IPS-18c (cell line): ENCODE measurements at regions not wholly inside any gene's neighbourhood (a gene's known extent, or its start where the extent isn't known, plus 50 kb on each side); places are given as distances from the start of the nearest gene placed in this dataset.
"Not testable (repeated sequence)": the region's sequence is repeated elsewhere in the genome, so short reads cannot be mapped to it uniquely, and the experiment has no call there.

Source experiments
- H3K4me3 ChIP-seq: 2 replicates; pipeline ENCODE4 v1.7.0; 2013; ENCODE audit warnings: low read depth, mild to moderate bottlenecking, low read length, moderate library complexity; ENCODE audit not compliant: insufficient read depth
- H3K9me3 ChIP-seq: one replicate; pipeline ENCODE4 v1.6.1; 2013; ENCODE audit warnings: mild to moderate bottlenecking, low read length, moderate library complexity; ENCODE audit not compliant: control insufficient read depth, insufficient read depth

DNA sequence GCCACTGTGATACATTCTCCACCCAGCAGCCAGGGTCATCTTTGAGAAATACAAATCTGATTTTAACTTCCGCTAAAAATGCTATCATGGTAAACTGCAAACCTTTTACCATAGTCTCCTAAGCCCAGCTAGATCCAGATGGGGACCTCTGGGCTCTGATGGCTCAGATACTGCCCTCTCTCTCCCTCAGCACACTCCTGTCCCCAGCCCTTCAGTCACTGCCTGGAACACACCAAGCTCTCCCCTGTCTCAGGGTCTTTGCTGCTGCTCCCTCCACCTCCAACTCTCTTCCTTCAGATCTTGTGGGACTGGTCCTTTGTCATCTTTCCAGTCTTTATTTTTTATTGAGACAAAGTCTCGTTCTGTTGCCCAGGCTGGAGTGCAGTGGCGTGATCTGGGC, 65.1 kb downstream of the SPRY4 start:
- Histone ChIP-seq H3K4me3 (no peak overlapping the region), H3K9me3 (no peaks in the 10 kb centered on the region)

DNA sequence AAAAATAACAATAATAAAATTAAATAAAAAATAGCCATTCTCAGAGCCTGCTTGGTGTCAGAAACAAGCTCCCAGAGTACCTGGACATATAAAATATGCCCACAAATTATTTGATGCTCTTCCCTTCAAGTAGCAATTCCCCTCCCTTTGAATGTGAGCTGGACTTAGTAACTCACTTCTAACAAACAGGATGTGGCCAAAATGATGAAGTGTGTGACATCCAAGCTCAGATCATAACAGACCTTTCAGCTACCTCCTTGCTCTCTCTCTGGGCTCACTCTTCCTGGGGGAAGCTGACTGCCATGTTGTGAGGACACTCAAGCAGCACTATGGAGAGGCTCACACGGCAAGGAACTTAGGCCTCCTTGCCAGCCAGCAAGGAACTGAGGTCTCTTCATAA, 69.0 kb downstream of the SPRY4 start:
- Histone ChIP-seq H3K4me3 (no peak overlapping the region), H3K9me3 (peaks cover 2% of the 10 kb centered on the region)

DNA sequence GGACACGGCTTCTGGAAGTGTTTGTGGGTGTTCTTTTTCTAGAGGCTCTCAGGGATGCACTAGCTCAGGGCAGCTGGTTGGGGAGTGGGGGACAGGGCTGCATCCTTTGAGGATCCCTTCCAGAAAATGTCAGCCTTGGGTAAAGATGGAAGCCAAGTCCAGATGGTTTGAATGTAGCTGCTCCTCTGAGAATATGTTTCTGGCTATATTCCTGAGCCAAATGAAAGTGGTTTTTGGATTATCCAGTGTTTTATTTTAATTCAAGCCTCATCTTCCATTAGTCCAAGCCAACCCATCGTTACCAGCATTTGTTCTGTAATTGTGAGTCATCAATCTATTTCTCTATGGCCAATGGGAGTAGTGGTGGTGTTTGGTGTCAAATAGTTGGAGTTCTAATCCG, 70.4 kb downstream of the SPRY4 start:
- H3K4me3 ChIP-seq, result no peak overlapping the region
- peaks cover 2% of the 10 kb centered on the region for H3K9me3 ChIP-seq

DNA sequence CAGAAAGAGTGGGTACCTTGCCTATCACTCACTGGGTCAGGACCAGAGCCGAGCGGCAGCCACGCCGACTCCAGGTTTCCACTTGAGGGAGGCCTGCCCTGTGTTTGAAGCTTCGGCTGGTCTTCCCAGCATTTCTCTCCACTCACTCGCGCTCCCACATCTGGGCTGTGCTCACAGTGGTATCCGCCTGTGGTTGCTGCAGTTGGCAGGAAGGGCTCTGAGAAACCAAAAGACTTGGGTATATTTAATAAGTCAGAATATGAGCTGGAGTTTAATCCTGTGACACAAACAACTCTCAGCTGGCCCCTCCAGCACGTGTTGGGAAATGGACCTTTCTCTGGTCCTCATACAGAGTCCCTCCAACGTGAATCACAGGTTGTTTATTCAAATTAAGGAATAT, 70.9 kb downstream of the SPRY4 start:
- peaks cover 2% of the 10 kb centered on the region for H3K9me3 ChIP-seq
- no peak overlapping the region for H3K4me3 ChIP-seq

- no peak overlapping the region for H3K4me3 ChIP-seq
- H3K9me3 ChIP-seq, result peaks cover 2% of the 10 kb centered on the region
These were observed 74.7 kb downstream of the SPRY4 start for GRCh38 chr5:142250119-142250518.

- H3K4me3 ChIP-seq, result no peak overlapping the region
- peaks cover 2% of the 10 kb centered on the region for H3K9me3 ChIP-seq
These were observed 75.9 kb downstream of the SPRY4 start for GRCh38 chr5:142248853-142249462.

DNA sequence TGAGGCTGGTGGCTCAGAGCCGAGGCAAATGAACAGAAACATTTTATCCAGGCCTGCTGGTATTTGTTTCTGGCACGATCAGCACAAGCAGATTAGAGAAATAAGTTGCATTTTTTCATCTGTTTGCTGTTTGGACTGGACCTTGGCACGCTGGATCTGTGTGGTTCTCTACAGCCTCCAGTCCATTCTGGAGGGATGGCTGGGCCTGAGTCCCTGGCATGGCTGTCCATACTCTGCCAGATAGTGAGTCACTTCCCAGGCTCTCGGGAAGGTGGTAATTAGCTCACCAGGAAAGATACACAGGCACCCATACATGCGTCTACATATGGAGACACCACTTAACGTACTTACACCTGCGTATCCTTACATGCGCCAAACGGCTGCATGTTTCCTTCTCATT, 78.6 kb downstream of the SPRY4 start:
- Histone ChIP-seq H3K9me3 (peaks cover 1% of the 10 kb centered on the region), H3K4me3 (no peak overlapping the region)

- Histone ChIP-seq H3K9me3 (no peaks in the 10 kb centered on the region), H3K4me3 (no peak overlapping the region)
These were observed 79.0 kb downstream of the SPRY4 start for GRCh38 chr5:142245786-142246185.

DNA sequence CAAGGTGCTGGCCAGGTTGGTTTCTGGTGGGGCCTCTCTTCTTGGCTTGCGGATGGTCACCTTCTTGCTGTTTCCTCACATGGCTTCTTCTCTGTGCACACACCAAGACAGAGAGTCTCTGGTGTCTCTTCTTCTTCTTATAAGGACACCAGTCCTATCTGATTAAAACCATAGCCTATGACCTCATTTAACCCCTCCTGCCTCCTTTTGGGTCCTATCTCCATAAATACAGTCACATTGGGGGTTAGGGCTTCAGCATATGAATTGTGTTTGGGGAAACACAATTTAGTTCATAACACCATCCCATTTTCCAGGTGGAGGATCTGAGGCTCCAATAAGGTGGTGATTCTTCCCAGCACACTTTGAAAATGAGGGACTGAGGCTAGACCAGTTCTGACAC, 80.4 kb downstream of the SPRY4 start:
- no peak overlapping the region for H3K4me3 ChIP-seq
- H3K9me3 ChIP-seq, result no peaks in the 10 kb centered on the region

DNA sequence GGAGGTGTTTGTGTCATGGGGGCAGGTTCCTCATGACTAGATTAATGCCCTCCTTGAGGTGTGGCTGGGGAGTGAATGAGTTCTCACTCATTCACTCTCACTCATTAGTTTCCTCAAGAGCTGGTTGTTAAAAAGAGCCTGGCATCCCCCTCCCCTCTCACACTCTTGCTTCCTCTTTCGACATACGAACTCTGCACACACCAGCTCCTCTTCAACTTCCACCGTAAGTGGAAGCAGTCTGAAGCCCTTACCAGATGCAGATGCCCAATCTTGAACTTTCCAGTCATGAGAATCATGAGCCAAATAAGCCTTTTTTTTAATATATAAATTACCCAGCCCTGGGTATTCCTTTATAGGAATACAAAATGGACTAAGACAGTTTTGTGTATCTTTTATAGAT, 82.5 kb downstream of the SPRY4 start:
- H3K9me3 ChIP-seq, result no peaks in the 10 kb centered on the region
- H3K4me3 ChIP-seq, result no peak overlapping the region

- Histone ChIP-seq H3K9me3 (no peaks in the 10 kb centered on the region), H3K4me3 (no peak overlapping the region)
These were observed 85.2 kb downstream of the SPRY4 start for GRCh38 chr5:142239394-142240159.

DNA sequence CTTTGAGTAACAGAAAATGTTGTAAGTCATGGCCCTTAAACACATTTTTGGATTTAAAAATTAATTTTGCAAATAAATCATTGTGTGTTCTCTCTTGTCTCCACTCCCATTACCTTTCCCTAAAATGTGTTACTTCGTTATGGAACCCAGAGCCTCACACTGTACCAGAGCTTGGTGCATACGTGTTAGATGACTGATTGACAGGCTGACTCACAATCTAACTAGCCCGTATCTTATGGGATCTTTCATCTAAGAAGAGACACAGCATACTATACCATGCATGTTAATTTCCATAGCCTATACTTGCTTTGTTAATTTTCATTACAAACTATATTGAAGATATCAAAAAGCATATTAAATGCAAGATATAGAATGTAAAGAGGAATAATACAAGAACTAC, 87.1 kb downstream of the SPRY4 start:
- no peaks in the 10 kb centered on the region for H3K9me3 ChIP-seq
- no peak overlapping the region for H3K4me3 ChIP-seq

- H3K9me3 ChIP-seq, H3K4me3 ChIP-seq: not testable (repeated sequence)
These were observed 88.0 kb downstream of the SPRY4 start for GRCh38 chr5:142236673-142237290.

DNA sequence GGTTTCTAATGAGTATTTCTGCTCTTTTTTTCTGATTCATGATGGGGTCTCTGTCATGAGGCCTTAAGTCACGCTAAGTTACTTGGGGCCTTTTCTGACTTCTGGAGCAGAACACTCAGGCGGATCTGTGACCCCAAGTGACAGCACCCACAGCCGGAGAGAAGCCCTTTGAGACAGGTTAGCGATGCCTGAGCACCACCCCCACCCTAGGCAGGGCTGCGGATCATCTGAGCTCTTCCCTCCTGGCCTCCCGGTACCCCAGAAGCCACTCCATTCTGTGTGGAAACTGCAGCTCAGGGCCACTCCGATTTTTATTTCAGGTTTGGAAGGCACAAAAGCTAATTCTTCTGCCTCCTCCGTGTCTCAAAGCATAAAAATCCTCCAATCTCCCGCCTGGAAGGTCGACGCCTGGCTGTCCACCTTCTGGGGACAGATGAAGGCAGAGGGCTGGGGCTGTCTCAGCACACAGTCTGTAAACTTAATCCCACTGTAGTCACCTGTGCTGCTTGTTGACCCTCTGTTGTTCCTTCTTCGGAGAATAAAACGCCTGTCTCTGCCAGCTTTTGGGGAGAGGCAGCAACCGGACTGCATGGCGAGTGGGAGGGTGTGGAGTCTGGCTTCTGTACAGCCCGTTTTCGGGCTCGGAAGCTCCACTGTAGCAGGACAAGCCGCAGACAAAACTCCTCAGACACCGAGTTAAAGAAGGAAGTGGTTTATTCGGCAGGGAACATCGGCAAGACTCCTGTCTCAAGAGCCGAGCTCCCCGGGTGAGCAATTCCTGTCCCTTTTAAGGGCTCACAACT, 88.8 kb downstream of the SPRY4 start:
- H3K4me3 ChIP-seq, result no peak overlapping the region

DNA sequence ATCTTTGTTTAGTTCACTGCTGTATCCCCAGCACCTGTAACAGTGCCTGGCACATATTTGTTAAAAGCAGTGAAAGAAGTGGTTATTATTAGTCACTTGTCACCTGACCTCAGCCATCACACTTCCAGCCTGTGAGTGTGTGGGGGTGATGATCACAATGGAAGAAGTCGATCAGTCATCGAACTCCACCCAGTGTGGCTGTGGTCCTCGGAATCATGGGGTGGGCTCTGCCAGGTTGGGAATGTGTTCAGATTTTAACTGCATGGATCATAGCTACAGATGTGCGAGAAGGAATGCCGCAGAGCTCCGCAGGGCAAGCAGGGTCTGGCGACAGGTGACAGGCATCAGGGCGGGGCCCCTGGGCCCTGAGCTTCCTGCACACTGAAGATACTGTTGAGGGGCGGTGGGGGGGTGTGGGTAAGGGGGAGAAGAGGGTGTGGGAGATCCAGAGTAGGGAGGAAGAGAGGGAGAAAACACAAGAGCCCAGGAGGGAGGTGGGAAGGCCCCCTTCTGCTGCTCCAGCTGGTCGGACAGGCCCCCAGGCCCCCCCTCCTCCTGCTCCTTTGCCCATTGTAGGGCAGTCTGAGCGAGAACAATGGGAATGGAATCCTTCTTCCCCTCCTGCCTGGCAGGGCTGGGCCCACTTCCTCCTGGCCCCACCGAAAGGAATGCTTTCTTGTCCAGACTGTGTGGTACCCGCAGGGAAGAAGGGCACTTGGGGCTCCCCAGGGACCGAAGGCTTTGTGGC, 89.6 kb downstream of the SPRY4 start:
- H3K9me3 ChIP-seq, result no peaks in the 10 kb centered on the region
- 0 out of 2 replicates have a peak overlapping the region, but pooled peaks have one; percentile 9 for H3K4me3 ChIP-seq

More for the DNA sequence above, 88.8 kb downstream of the SPRY4 start:
- no peaks in the 10 kb centered on the region for H3K9me3 ChIP-seq

- H3K4me3 ChIP-seq, result no peak overlapping the region
- H3K9me3 ChIP-seq, result peaks cover 1% of the 10 kb centered on the region
These were observed 91.5 kb downstream of the SPRY4 start for GRCh38 chr5:142233083-142234032.
